GM12891 (cell line): ENCODE measurements at regions not wholly inside any gene's neighbourhood (a gene's known extent, or its start where the extent isn't known, plus 50 kb on each side); places are given as distances from the start of the nearest gene placed in this dataset.

Source experiments
- DNase-seq: peaks from one replicate; pipeline ENCODE4 v3.0.0; 2011; ENCODE audit warnings: low spot score; ENCODE audit not compliant: insufficient read length
- FAIRE-seq: peaks from 2 replicates; lab custom pipeline; 2011; peaks lifted over from hg19 to GRCh38; lab: Jason Lieb, UNC
- PAX5 ChIP-seq: IDR thresholded peaks from 2 replicates; pipeline ENCODE4 v1.6.1; 2011; ENCODE audit warnings: low read length, moderate library complexity, mild to moderate bottlenecking; ENCODE audit not compliant: insufficient read depth, severe bottlenecking
- POLR2A ChIP-seq: IDR thresholded peaks from 2 replicates; pipeline ENCODE4 v1.6.1; 2011; ENCODE audit warnings: low read depth, low read length, control low read depth
- POLR2AphosphoS5 ChIP-seq: IDR thresholded peaks from 2 replicates; pipeline ENCODE4 v1.6.1; 2011; ENCODE audit warnings: low read depth, low read length, control low read depth
- POU2F2 ChIP-seq: IDR thresholded peaks from 2 replicates; pipeline ENCODE4 v1.6.1; 2011; ENCODE audit warnings: low read depth, mild to moderate bottlenecking, control low read depth, low read length, moderate library complexity
- SPI1 ChIP-seq: IDR thresholded peaks from 2 replicates; pipeline ENCODE4 v1.6.1; 2011; ENCODE audit warnings: low read depth, low read length, control low read depth
- TAF1 ChIP-seq: IDR thresholded peaks from 2 replicates; pipeline ENCODE4 v1.6.1; 2011; ENCODE audit warnings: low read depth, low read length, control low read depth

DNA sequence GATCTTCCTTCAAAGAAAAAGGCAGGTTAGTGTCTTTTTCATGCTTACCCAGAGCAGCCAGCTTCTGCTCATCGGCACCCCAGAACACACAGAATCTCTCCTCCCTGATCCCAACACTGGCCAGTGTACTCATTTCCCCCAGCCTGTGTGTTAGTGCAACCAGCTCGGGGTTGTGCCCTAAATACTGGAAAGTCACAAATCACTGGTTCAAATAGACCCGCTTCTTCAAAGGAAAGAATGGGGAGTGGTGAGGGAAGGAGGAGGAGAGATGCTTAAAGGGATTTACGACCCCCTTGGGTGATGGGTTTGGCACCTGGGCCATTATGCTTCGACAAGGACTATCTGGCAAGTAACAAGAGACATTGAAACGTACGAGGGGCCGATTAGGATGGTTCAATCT lies 114.0 kb downstream of the FOXB1 start:
- TF ChIP-seq SPI1: no peak
- TF ChIP-seq POLR2AphosphoS5: no peak
- TF ChIP-seq TAF1: no peak
- no peak for TF ChIP-seq POLR2A
- TF ChIP-seq PAX5: no peak
- TF ChIP-seq POU2F2: no peak
- FAIRE-seq (no peak), DNase-seq (no peak)

DNA sequence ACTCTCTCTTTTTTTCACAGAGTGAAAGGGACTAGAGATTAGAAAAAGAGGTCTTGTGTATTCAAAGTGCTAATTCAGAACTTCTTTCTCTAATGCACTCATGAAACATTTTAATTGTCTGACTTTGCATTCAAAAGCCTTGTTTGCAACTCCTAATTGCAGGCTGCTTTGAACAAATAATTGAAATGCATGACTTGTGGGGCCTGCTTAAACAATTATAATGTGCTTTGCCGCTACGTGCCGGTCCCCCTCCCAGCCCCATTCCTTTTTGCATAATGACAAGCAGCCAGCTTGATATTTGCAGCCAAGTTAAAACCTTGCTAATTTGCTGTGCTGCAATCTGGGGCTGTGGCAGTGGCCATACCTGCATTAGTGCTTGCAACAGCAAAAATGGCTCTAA lies 114.5 kb downstream of the FOXB1 start:
- TF ChIP-seq SPI1 (no peak), POU2F2 (no peak), POLR2A (no peak), POLR2AphosphoS5 (no peak), TAF1 (no peak), PAX5 (no peak)
- FAIRE-seq (no peak), DNase-seq (no peak)

DNA sequence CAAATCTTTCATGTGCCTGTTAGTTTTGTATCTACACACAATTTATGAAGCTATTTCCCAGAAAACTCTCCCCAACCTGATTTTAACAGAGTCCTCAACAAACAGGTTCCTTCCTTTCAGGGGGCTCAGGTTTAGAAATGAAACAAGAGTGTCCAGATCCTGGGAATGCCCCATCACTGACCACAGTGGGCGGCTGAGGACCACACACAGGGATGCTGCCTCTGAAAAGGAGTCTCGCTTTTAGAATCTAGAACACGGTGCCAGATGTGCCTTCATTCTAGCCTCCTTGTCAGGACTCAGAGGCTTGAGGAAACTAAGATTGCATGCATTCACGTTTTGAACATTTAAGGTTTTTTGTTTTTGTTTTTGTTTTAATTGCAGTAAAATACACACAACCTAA lies 115.0 kb downstream of the FOXB1 start:
- no peak for TF ChIP-seq PAX5
- DNase-seq (no peak), FAIRE-seq (no peak)

DNA sequence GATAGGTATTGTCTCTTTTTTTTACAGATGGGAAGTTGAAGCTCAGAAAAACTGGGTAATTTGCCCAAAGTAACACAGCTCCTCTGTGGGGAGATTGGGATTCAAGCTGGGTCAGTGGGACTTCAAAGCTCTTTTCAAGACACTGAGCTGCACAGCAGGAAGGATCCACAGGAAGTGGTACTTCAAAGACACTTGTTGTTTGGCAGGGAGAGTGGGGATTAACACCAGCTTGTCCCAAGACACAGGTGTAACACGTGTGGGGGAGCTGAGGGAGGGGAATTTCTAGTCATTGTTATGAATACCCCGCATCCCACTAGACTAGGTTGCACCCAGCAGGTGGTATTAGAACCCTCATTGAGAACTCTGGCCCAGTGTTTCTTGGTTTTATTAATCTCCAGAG lies 116.0 kb downstream of the FOXB1 start:
- FAIRE-seq: no peak
- TF ChIP-seq SPI1: no peak
- no peak for TF ChIP-seq POU2F2
- no peak for TF ChIP-seq TAF1
- no peak for TF ChIP-seq POLR2A
- TF ChIP-seq PAX5: no peak
- DNase-seq: no peak

DNA sequence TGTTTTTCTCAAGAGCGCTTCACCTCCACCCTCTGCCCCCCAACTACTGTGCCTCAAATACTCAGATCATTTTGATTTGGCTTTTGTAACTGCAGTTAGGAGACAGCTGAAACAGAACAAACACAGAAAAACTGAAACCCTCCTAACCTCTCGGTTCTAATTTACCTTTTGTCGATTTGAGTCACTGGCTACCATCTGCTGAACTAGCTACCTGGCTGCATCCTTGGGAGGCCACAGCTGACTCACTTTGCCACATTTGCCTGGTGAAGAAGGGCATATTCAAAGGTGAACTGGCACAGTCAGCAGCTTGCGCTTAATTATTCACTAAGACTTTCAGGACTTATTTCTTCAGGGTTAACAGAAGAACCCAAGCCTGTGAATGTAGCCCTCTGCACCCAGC lies 117.7 kb downstream of the FOXB1 start:
- FAIRE-seq (peak; percentile 33), DNase-seq (no peak)
- TF ChIP-seq POLR2AphosphoS5: no peak
- TF ChIP-seq PAX5: no peak
- no peak for TF ChIP-seq TAF1
- no peak for TF ChIP-seq POLR2A
- TF ChIP-seq SPI1: no peak
- no peak for TF ChIP-seq POU2F2

DNA sequence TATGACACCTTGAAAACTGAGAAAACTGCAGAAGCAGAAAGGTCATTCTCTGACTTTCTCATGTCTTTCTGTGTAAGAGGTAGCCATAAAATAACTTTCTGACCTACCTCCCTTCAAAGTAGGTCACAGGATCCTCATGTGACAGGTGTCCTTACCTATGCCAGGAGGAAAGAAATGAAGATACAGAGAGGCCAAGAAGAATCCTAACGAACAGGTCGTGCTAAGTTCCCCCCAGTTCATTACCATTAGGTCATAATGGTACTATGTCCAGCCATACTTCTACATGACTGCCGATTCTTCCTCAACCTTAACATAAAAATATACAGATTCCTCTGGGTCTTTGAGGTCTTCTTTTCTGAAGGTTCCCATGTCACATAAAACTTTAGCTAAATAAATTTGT lies 118.6 kb downstream of the FOXB1 start:
- no peak for TF ChIP-seq PAX5
- no peak for TF ChIP-seq POLR2A
- TF ChIP-seq SPI1: no peak
- FAIRE-seq: no peak
- DNase-seq: no peak

DNA sequence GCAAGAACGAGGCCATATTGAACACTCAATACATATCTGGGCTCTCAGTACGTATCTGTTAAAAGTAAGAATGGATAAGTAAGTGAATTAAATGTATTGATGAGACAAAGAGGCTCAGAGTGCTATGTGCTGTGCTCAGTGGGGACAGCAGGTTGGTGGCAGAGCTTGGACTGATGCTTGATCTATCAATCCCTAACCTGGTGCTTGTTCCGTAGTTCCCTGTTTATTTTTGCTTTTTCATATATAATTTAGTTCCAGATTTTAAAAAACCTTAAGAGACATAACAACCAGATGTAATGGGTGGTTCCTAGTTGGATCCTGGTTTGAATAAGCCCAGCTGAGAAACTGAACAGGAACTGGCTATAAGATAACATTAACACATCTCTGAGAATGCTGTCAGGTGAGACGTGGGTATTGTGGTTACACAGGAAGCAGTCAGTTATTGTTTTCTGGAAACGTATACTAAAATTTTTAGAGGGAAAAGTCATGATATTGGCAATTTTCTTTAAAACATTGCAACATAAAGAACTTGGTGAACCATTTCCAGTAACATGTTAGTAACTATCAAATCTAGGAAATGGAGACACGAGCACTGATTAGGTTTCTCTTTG lies 120.5 kb downstream of the FOXB1 start:
- DNase-seq (no peak), FAIRE-seq (no peak)
- TF ChIP-seq TAF1 (no peak), SPI1 (no peak), POU2F2 (no peak), POLR2A (no peak), POLR2AphosphoS5 (no peak), PAX5 (no peak)

DNA sequence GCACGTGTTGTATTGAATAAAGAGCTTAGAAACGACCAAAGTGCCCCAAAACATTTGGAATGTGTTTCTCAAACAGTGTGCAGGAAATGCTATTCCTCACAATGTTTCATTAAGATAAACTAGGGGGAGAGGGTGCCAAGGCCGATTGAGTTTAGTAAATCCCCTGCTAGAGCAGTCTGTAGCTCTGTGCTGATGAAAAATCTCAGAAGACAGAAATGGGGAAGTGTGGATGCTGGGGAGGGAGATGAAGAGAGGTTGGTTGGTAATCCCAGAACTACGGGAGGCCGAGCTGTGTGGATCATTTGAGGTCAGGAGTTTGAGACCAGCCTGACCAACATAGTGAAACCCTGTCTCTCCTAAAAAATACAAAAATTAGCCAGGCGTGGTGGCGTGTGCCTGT lies 121.2 kb downstream of the FOXB1 start:
- no peak for TF ChIP-seq POLR2AphosphoS5
- TF ChIP-seq SPI1: peak; percentile 63
- TF ChIP-seq TAF1: no peak
- no peak for TF ChIP-seq POU2F2
- no peak for DNase-seq
- FAIRE-seq: no peak

DNA sequence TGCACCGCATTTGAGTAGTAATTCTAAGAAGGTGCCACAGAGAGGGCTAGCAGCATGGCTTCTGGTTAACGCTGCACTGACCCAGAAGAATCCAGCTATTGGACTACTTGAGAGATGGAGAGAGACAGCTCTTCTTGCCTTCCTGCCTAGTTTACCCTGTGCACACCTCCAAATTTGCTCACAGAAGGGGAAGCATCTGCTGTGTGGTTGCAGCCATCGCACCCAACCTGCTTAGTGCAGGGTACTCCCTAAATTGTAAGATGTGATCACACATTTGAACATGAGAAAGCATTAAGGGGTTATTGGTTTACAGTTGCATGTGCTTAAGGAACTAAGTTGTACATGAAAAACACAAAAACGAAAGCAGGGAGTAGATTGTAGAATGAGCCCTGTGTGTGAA lies 122.1 kb downstream of the FOXB1 start:
- peak; percentile 59 for FAIRE-seq
- TF ChIP-seq POLR2AphosphoS5 (no peak), SPI1 (no peak)

DNA sequence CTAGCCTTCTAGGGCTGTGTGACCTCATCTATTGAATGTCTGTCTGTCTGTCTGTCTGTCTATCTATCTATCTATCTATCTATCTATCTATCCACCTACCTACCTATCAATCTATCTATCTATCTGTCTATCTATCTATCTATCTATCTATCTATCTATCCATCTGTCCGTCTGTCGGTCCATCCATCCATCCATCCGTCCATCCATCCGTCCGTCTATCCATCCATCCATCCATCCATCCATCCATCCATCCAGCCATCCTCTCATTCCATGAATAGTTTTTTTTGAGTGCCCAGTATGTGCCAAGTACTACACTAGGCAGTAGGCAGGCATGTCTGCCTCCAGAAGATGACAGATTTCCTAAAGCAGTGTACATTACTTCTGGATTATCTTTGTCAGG lies 122.5 kb downstream of the FOXB1 start:
- FAIRE-seq (peak; percentile 33), DNase-seq (no peak)
- TF ChIP-seq POU2F2 (no peak), SPI1 (peak; percentile 22; the same call in 1 of the 2 replicates), PAX5 (no peak)

More for the DNA sequence above, 122.1 kb downstream of the FOXB1 start:
- DNase-seq: no peak

DNA sequence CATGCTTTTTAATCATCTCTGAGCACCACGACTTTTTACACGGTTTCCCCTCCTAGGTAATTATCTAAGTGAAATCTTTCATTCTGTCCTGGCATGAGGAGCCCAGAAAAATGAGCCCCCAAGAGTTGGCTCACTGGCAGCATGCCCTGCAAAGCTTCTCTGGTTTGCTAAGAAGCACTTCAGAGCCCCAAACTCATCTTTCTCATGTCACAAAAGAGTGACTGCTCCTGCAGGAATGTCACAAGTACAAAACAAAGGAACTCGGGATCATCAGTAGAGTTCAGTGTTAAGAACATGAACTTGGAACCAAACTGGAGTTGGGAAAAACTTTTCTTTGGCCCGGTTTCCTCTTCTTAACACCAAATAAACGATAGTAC lies 123.9 kb downstream of the FOXB1 start:
- DNase-seq (no peak), FAIRE-seq (no peak)

More for the DNA sequence above, 123.9 kb downstream of the FOXB1 start:
- TF ChIP-seq PAX5: no peak
- TF ChIP-seq POLR2A: no peak
- no peak for TF ChIP-seq SPI1
- TF ChIP-seq POLR2AphosphoS5: no peak
- no peak for TF ChIP-seq POU2F2
- TF ChIP-seq TAF1: no peak
